HCT116 (cell line): ENCODE measurements at regions not wholly inside any gene's neighbourhood (a gene's known extent, or its start where the extent isn't known, plus 50 kb on each side); places are given as distances from the start of the nearest gene placed in this dataset.

Experiments
- ATAC-seq: fragments of 200-7000 bp; cut with Tn5 transposase; 2 replicates; pipeline ENCODE4 v1.9.1; 2020; ENCODE audit warnings: mild to moderate bottlenecking, moderate library complexity
- BruUV-seq: library from RNA; stranded (reverse); fragments of 400-500 nt; replicated peaks from 2 replicates; lab custom pipeline; 2021; lab: Mats Ljungman, UMichigan
- CTCF ChIA-PET: fragments of 300-600 bp; sonication (Branson Sonifier 250); formaldehyde crosslinking; loops from one replicate; lab custom pipeline; 2021; ENCODE audit warnings: antibody characterized with exemption; lab: Charles Lee
- POLR2A ChIA-PET: fragments of 300-600, 350-600 bp; sonication (Branson Sonifier 250); formaldehyde crosslinking; loops from one replicate; lab custom pipeline; 2021; ENCODE audit warnings: antibody characterized with exemption; lab: Charles Lee
- RAD21 ChIA-PET, 2 experiments: fragments of 300-600 bp; sonication (Branson Sonifier 250); formaldehyde crosslinking; loops; one replicate each; lab custom pipeline; 2023; ENCODE audit warnings: low total read pairs in 2 of 2; ENCODE audit not compliant: uncharacterized antibody in 2 of 2, unreplicated experiment in 2 of 2, low non-redundant PET in 1 of 2; lab: Charles Lee
- DNase-seq: peaks from one replicate; pipeline ENCODE4 v3.0.0-alpha.2; 2010; ENCODE audit warnings: low read depth, low spot score
- H2AFZ ChIP-seq: fragments of 200-600 bp; shearing (Covaris generic), sonication (generic); 2 replicates; pipeline ENCODE4 v1.6.1; 2017; ENCODE audit warnings: low read depth, mixed run types, mixed read lengths, antibody characterized with exemption, low read length; ENCODE audit not compliant: poor library complexity, severe bottlenecking
- H3K27ac ChIP-seq: 2 replicates; pipeline ENCODE4 v1.5.1; 2012; ENCODE audit warnings: low read depth, low read length
- H3K27me3 ChIP-seq: fragments of 200-600 bp; sonication (generic); 2 replicates; pipeline ENCODE4 v1.6.1; 2016; ENCODE audit warnings: mixed run types, low read length, mixed read lengths; ENCODE audit not compliant: insufficient read depth
- H3K36me3 ChIP-seq, 2 experiments: fragments of 200-500 bp in 1 of 2; fragments of 200-600 bp in 1 of 2; sonication (Bioruptor generic) in 1 of 2; sonication (generic) in 1 of 2; 2 replicates each; pipeline versions ENCODE4 v1.5.1 to v1.6.1; 2014 to 2016; ENCODE audit warnings: low read length in 2 of 2, inconsistent platforms in 1 of 2, mixed read lengths in 1 of 2, mixed run types in 1 of 2; ENCODE audit not compliant: insufficient read depth in 2 of 2, control insufficient read depth in 1 of 2
- H3K4me1 ChIP-seq, 2 experiments: fragments of 200-600 bp in 1 of 2; sonication (generic) in 1 of 2; 2 replicates each; pipeline versions ENCODE4 v1.5.1 to v1.6.1; 2012 to 2017; ENCODE audit warnings: low read length in 2 of 2, inconsistent platforms in 1 of 2, mild to moderate bottlenecking in 1 of 2, mixed read lengths in 1 of 2, mixed run types in 1 of 2, moderate library complexity in 1 of 2; ENCODE audit not compliant: insufficient read depth in 2 of 2, control insufficient read depth in 1 of 2
- H3K4me2 ChIP-seq: fragments of 200-600 bp; sonication (generic); 2 replicates; pipeline ENCODE4 v1.6.1; 2017; ENCODE audit warnings: mixed run types, low read length, mixed read lengths
- H3K4me3 ChIP-seq, 2 experiments: fragments of 200-600 bp in 1 of 2; sonication (generic) in 1 of 2; replicated peaks in 1 of 2; 2 replicates each; pipeline ENCODE4 v1.5.1; 2011 to 2016; ENCODE audit warnings: low read length in 2 of 2, control low read depth in 1 of 2, low read depth in 1 of 2, mild to moderate bottlenecking in 1 of 2, mixed read lengths in 1 of 2, mixed run types in 1 of 2
- H3K79me2 ChIP-seq: fragments of 200-600 bp; sonication (generic); 2 replicates; pipeline ENCODE4 v1.6.1; 2017; ENCODE audit warnings: mild to moderate bottlenecking, mixed run types, low read length, moderate library complexity, mixed read lengths; ENCODE audit not compliant: insufficient read depth
- H3K9ac ChIP-seq: fragments of 200-600 bp; sonication (generic); 2 replicates; pipeline ENCODE4 v1.6.1; 2016; ENCODE audit warnings: low read length, mixed read lengths
- H3K9me2 ChIP-seq: fragments of 200-600 bp; sonication (generic), shearing (Covaris generic); 2 replicates; pipeline ENCODE4 v1.6.1; 2017; ENCODE audit warnings: mixed run types, mild to moderate bottlenecking, moderate library complexity; ENCODE audit not compliant: insufficient read depth
- H3K9me3 ChIP-seq, 2 experiments: fragments of 200-500 bp in 1 of 2; fragments of 200-600 bp in 1 of 2; sonication (Bioruptor generic) in 1 of 2; sonication (generic) in 1 of 2; 2 replicates each; pipeline ENCODE4 v1.6.1; 2014 to 2017; ENCODE audit warnings: low read length in 2 of 2, mixed read lengths in 2 of 2, inconsistent platforms in 1 of 2, low read depth in 1 of 2, mild to moderate bottlenecking in 1 of 2, mixed run types in 1 of 2, moderate library complexity in 1 of 2; ENCODE audit not compliant: control insufficient read depth in 1 of 2, insufficient read depth in 1 of 2
- H4K20me1 ChIP-seq: fragments of 200-600 bp; sonication (generic), shearing (Covaris generic); 2 replicates; pipeline ENCODE4 v1.6.1; 2017; ENCODE audit warnings: mixed run types, mild to moderate bottlenecking, moderate library complexity; ENCODE audit not compliant: insufficient read depth
- CBX3 ChIP-seq: IDR thresholded peaks from 2 replicates; pipeline ENCODE4 v1.6.1; 2012; ENCODE audit warnings: low read depth
- CEBPB ChIP-seq: IDR thresholded peaks from 2 replicates; pipeline ENCODE4 v1.6.1; 2012; ENCODE audit warnings: low read depth
- EGR1 ChIP-seq: IDR thresholded peaks from 2 replicates; pipeline ENCODE4 v1.6.1; 2012; ENCODE audit warnings: low read depth
- ELF1 ChIP-seq: IDR thresholded peaks from 2 replicates; pipeline ENCODE4 v1.6.1; 2012; ENCODE audit warnings: low read depth, borderline replicate concordance
- EZH2 ChIP-seq: fragments of 200-600 bp; sonication (generic); IDR thresholded peaks from 2 replicates; pipeline ENCODE4 v1.6.1; 2017; ENCODE audit warnings: antibody characterized with exemption, mixed run types
- EZH2phosphoT487 ChIP-seq: fragments of 200-600 bp; IDR thresholded peaks from 2 replicates; pipeline ENCODE4 v1.6.1; 2018; ENCODE audit warnings: antibody characterized with exemption, borderline replicate concordance
- JUND ChIP-seq: IDR thresholded peaks from 2 replicates; pipeline ENCODE4 v1.6.1; 2012
- RAD21 ChIP-seq: IDR thresholded peaks from 2 replicates; pipeline ENCODE4 v1.6.1; 2012; ENCODE audit warnings: low read depth, mild to moderate bottlenecking
- SIN3A ChIP-seq: IDR thresholded peaks from 2 replicates; pipeline ENCODE4 v1.6.1; 2012; ENCODE audit warnings: low read depth
- SP1 ChIP-seq: IDR thresholded peaks from 2 replicates; pipeline ENCODE4 v1.6.1; 2012; ENCODE audit warnings: low read depth
- SRF ChIP-seq: IDR thresholded peaks from 2 replicates; pipeline ENCODE4 v1.6.1; 2012; ENCODE audit warnings: low read depth
- ZFX ChIP-seq: fragments of 450-650 bp; IDR thresholded peaks from 2 replicates; pipeline ENCODE4 v1.6.1; 2017
- intact Hi-C: fragments of 100-400 bp; cut with micrococcal nuclease; formaldehyde crosslinking; loops from 2 replicates; pipeline ENCODE4 v1.10.0; 2022
- TF ChIP-seq, protein P1 (sequence below), 3 experiments: fragments of 200-600 bp in 1 of 3; sonication (generic) in 1 of 3; IDR thresholded peaks in 2 of 3; conservative IDR thresholded peaks in 1 of 3; 2 replicates each; pipeline ENCODE4 v1.5.1; 2012 to 2017; ENCODE audit warnings: low read depth in 2 of 3, low read length in 2 of 3, antibody characterized with exemption in 1 of 3, borderline replicate concordance in 1 of 3, control low read depth in 1 of 3, mild to moderate bottlenecking in 1 of 3, mixed read lengths in 1 of 3, mixed run types in 1 of 3, moderate library complexity in 1 of 3; ENCODE audit not compliant: insufficient read depth in 1 of 3
- TF ChIP-seq, protein P2 (sequence below): IDR thresholded peaks from 2 replicates; pipeline ENCODE4 v1.6.1; 2012
- TF ChIP-seq, protein P3 (sequence below): IDR thresholded peaks from 2 replicates; pipeline ENCODE4 v1.6.1; 2012
- TF ChIP-seq, protein P4 (sequence below): IDR thresholded peaks from 2 replicates; pipeline ENCODE4 v1.6.1; 2011; ENCODE audit warnings: mild to moderate bottlenecking, low read length, moderate library complexity; ENCODE audit not compliant: insufficient replicate concordance; ENCODE audit errors: extremely low read depth

DNA sequence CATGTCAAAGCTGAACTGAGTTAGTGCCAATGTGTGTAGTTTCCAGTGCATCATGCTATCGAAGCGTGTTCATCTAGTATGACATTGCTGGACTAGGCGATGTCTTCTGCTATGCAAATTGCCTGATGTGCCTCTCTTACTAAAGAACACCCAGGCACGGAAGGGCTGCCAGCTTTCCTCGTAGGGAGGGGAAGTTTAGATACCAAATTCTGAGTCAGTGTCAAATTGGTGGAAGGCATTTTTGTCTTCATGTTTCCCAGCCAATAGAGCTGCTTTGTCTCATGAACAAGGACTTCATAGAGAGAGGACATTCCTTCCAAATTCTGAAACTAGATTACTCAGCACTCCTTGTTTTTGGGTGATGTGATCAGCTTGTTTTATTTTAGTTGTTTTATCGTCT is 320.1 kb downstream of the BTBD3 start:
- H3K9ac ChIP-seq: no peak overlapping the region
- POLR2A ChIA-PET: no interaction called here
- TF ChIP-seq SIN3A (no peak), EZH2phosphoT487 (no peak), ELF1 (no peak), CBX3 (no peak)
- RAD21 ChIA-PET: no interaction called here
- no peaks in the 10 kb centered on the region; the same call in 1 of the 2 replicates for H4K20me1 ChIP-seq
- H3K27ac ChIP-seq: no peak overlapping the region
- intact Hi-C loops: no loop called here
- no peak for ATAC-seq
- H3K4me2 ChIP-seq: no peak overlapping the region
- no peaks in the 10 kb centered on the region for H3K9me2 ChIP-seq
- no peak for DNase-seq
- CTCF ChIA-PET: no interaction called here
- no peaks in the 10 kb centered on the region for H3K36me3 ChIP-seq
- no peaks in the 10 kb centered on the region for H3K79me2 ChIP-seq
- H3K4me3 ChIP-seq: no peak overlapping the region
- H3K27me3 ChIP-seq: no peaks in the 10 kb centered on the region
- no peak overlapping the region for H2AFZ ChIP-seq
- H3K4me1 ChIP-seq: no peaks in the 10 kb centered on the region
- BruUV-seq: no TSS peak
- peaks cover 4 to 31% of the 10 kb centered on the region in 2 experiments; a peak in 2 of 4 replicates for H3K9me3 ChIP-seq

DNA sequence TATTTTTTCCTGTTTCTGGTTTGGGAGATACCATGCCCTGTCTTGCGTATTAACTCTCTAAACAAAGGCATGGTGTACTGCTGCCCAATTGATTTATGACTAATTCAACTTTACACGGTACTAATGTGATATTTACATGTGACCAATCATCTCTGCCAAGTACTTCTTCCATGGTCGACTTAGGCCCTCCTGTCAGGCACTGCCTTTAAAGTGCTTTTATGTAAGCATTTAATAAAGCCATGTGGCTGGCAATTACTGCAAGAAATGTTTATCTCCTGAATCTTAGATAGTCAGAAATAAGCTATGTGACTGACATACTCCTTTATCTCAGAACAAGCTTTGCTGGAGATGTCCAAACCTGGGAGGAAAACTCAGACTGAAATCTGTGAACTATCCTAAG is 323.4 kb downstream of the BTBD3 start:
- DNase-seq (no peak), ATAC-seq (no peak)
- CTCF ChIA-PET: no interaction called here
- Histone ChIP-seq H3K4me2 (no peak overlapping the region), H3K4me3 (no peak overlapping the region), H3K9me2 (no peaks in the 10 kb centered on the region), H3K9me3 (peaks cover 0 to 23% of the 10 kb centered on the region in 2 experiments; a peak in 2 of 4 replicates), H3K27ac (no peak overlapping the region), H3K4me1 (no peaks in the 10 kb centered on the region), H3K36me3 (no peaks in the 10 kb centered on the region), H3K79me2 (no peaks in the 10 kb centered on the region), H3K27me3 (no peaks in the 10 kb centered on the region), H3K9ac (no peak overlapping the region), H2AFZ (no peak overlapping the region), H4K20me1 (no peaks in the 10 kb centered on the region)
- POLR2A ChIA-PET: no interaction called here
- RAD21 ChIA-PET: no interaction called here
- no TSS peak for BruUV-seq
- intact Hi-C loops: no loop called here
- TF ChIP-seq JUND: no peak
- TF ChIP-seq, protein P1, sequence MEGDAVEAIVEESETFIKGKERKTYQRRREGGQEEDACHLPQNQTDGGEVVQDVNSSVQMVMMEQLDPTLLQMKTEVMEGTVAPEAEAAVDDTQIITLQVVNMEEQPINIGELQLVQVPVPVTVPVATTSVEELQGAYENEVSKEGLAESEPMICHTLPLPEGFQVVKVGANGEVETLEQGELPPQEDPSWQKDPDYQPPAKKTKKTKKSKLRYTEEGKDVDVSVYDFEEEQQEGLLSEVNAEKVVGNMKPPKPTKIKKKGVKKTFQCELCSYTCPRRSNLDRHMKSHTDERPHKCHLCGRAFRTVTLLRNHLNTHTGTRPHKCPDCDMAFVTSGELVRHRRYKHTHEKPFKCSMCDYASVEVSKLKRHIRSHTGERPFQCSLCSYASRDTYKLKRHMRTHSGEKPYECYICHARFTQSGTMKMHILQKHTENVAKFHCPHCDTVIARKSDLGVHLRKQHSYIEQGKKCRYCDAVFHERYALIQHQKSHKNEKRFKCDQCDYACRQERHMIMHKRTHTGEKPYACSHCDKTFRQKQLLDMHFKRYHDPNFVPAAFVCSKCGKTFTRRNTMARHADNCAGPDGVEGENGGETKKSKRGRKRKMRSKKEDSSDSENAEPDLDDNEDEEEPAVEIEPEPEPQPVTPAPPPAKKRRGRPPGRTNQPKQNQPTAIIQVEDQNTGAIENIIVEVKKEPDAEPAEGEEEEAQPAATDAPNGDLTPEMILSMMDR (IDR thresholded peaks at IDR 0.05 in 2 of 3, conservative IDR thresholded peaks at IDR 0.05 in 1 of 3; ENCODE audit: borderline replicate concordance in 1 of 3, insufficient read depth in 1 of 3, low read depth in 2 of 3, low read length in 2 of 3): no peak
- TF ChIP-seq, protein P2, sequence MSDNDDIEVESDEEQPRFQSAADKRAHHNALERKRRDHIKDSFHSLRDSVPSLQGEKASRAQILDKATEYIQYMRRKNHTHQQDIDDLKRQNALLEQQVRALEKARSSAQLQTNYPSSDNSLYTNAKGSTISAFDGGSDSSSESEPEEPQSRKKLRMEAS: no peak
- TF ChIP-seq CEBPB: no peak
- TF ChIP-seq EZH2: no peak
- TF ChIP-seq, protein P3, sequence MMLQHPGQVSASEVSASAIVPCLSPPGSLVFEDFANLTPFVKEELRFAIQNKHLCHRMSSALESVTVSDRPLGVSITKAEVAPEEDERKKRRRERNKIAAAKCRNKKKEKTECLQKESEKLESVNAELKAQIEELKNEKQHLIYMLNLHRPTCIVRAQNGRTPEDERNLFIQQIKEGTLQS: no peak
- TF ChIP-seq, protein P4, sequence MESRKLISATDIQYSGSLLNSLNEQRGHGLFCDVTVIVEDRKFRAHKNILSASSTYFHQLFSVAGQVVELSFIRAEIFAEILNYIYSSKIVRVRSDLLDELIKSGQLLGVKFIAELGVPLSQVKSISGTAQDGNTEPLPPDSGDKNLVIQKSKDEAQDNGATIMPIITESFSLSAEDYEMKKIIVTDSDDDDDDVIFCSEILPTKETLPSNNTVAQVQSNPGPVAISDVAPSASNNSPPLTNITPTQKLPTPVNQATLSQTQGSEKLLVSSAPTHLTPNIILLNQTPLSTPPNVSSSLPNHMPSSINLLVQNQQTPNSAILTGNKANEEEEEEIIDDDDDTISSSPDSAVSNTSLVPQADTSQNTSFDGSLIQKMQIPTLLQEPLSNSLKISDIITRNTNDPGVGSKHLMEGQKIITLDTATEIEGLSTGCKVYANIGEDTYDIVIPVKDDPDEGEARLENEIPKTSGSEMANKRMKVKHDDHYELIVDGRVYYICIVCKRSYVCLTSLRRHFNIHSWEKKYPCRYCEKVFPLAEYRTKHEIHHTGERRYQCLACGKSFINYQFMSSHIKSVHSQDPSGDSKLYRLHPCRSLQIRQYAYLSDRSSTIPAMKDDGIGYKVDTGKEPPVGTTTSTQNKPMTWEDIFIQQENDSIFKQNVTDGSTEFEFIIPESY: no peak
- TF ChIP-seq CBX3: no peak
- TF ChIP-seq SRF: no peak
- TF ChIP-seq SP1: no peak
- no peak for TF ChIP-seq EGR1
- no peak for TF ChIP-seq ZFX
- TF ChIP-seq RAD21: no peak
- no peak for TF ChIP-seq SIN3A
